ENCODE measurements at regions not wholly inside any gene's neighbourhood (a gene's known extent, or its start where the extent isn't known, plus 50 kb on each side); places are given as distances from the start of the nearest gene placed in this dataset.

DNA sequence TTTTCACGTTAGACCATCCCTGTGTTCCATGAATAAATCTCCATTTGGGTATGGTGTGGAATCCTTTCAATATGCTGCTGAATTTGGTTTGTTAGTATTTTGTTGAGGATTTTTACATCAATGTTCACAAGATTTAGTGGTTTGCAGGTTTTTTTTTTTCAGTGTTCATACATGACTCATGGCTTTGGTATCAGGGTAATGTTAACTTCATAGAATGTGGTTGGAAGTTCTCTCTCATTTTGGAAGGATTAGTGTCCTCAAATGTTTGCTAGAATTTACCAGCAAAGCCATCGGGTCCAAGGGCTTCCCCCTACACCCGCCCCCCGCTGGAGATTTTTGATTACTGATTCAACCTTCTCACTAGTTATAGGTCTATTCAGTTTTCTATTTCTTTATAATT is 398.0 kb downstream of the NXPH1 start:
- no peak overlapping the region for H3K9ac ChIP-seq (ENCODE audit: low read length)
- H3K36me3 ChIP-seq (ENCODE audit: low read length): no peaks in the 10 kb centered on the region
- no peak overlapping the region for H3K4me2 ChIP-seq (ENCODE audit: low read depth, low read length, poor library complexity, severe bottlenecking)
- TF ChIP-seq EZH2phosphoT487 (conservative IDR thresholded peaks at IDR 0.05; ENCODE audit: low read length): no peak
- TF ChIP-seq, protein P1, sequence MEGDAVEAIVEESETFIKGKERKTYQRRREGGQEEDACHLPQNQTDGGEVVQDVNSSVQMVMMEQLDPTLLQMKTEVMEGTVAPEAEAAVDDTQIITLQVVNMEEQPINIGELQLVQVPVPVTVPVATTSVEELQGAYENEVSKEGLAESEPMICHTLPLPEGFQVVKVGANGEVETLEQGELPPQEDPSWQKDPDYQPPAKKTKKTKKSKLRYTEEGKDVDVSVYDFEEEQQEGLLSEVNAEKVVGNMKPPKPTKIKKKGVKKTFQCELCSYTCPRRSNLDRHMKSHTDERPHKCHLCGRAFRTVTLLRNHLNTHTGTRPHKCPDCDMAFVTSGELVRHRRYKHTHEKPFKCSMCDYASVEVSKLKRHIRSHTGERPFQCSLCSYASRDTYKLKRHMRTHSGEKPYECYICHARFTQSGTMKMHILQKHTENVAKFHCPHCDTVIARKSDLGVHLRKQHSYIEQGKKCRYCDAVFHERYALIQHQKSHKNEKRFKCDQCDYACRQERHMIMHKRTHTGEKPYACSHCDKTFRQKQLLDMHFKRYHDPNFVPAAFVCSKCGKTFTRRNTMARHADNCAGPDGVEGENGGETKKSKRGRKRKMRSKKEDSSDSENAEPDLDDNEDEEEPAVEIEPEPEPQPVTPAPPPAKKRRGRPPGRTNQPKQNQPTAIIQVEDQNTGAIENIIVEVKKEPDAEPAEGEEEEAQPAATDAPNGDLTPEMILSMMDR (IDR thresholded peaks at IDR 0.05; ENCODE audit: insufficient read depth, low read length, poor library complexity, severe bottlenecking): no peak
- H2AFZ ChIP-seq (ENCODE audit: low read depth, low read length, severe bottlenecking): no peak overlapping the region
- no peaks in the 10 kb centered on the region for H3K9me2 ChIP-seq (replicated peaks; ENCODE audit: insufficient read depth, low read length)
- no peak overlapping the region for H3K27ac ChIP-seq (ENCODE audit: low read depth, low read length)
- H3F3A ChIP-seq (ENCODE audit: insufficient read depth): no peaks in the 10 kb centered on the region
- no peaks in the 10 kb centered on the region for H3K9me3 ChIP-seq (ENCODE audit: insufficient read depth, low read length)
- H3K4me3 ChIP-seq (ENCODE audit: insufficient read depth, low read length, poor library complexity, severe bottlenecking): no peak overlapping the region
- H4K20me1 ChIP-seq (ENCODE audit: low read depth, low read length): no peaks in the 10 kb centered on the region
- H3K79me2 ChIP-seq (ENCODE audit: insufficient read depth, low read length): no peaks in the 10 kb centered on the region
- no peaks in the 10 kb centered on the region for H3K27me3 ChIP-seq (ENCODE audit: low read length)

DNA sequence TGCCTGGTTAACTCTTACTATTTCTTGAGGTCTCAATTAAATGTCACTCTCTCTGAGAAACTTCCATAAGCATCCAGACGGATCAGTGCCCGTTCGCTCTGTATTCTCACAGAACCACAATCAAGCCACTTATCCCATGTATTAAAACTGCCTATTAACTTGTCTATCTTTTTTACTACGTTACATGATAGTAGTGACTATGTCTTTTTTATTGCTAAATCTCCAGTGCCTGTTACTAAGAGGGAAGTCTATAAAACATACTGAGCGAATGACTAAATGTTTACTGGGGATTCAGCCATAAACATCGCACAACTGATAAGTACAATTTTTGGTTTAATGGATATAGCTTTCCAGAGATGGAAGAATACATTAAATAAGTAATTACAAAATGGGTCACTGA is 399.9 kb downstream of the NXPH1 start:
- Histone ChIP-seq H3K79me2 (ENCODE audit: insufficient read depth, low read length) (no peaks in the 10 kb centered on the region), H3K9ac (ENCODE audit: low read length) (no peak overlapping the region), H3K9me2 (replicated peaks; ENCODE audit: insufficient read depth, low read length) (no peaks in the 10 kb centered on the region), H3F3A (ENCODE audit: insufficient read depth) (no peaks in the 10 kb centered on the region), H3K27me3 (ENCODE audit: low read length) (no peaks in the 10 kb centered on the region), H3K27ac (ENCODE audit: low read depth, low read length) (no peak overlapping the region), H2AFZ (ENCODE audit: low read depth, low read length, severe bottlenecking) (no peak overlapping the region), H4K20me1 (ENCODE audit: low read depth, low read length) (no peaks in the 10 kb centered on the region), H3K4me2 (ENCODE audit: low read depth, low read length, poor library complexity, severe bottlenecking) (no peak overlapping the region), H3K9me3 (ENCODE audit: insufficient read depth, low read length) (no peaks in the 10 kb centered on the region), H3K36me3 (ENCODE audit: low read length) (no peaks in the 10 kb centered on the region), H3K4me3 (ENCODE audit: insufficient read depth, low read length, poor library complexity, severe bottlenecking) (no peak overlapping the region)
- TF ChIP-seq, protein P1 (IDR thresholded peaks at IDR 0.05; ENCODE audit: insufficient read depth, low read length, poor library complexity, severe bottlenecking): no peak
- TF ChIP-seq EZH2phosphoT487 (conservative IDR thresholded peaks at IDR 0.05; ENCODE audit: low read length): no peak

DNA sequence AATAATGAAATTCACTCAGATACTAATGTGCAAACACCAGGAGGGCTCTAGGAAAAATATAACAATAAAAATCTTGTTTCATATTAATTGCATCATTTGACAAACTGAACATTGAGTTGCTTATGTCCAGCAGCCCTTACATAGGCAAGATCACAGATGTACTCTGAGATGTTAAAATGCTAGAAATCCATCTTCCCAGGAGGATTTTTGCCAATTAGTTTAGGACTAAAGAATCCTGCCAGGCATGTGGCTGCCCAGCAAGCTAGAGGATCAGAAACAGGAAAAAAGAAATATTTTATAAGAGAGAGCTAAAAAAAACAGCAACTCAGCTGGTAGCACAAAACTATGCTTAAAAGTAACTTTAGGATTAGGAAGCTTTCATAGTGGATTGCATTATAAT is 407.8 kb downstream of the NXPH1 start:
- no peak for TF ChIP-seq EZH2phosphoT487 (conservative IDR thresholded peaks at IDR 0.05; ENCODE audit: low read length)
- TF ChIP-seq, protein P1 (IDR thresholded peaks at IDR 0.05; ENCODE audit: insufficient read depth, low read length, poor library complexity, severe bottlenecking): no peak
- H3K27ac ChIP-seq (ENCODE audit: low read depth, low read length): no peak overlapping the region
- no peaks in the 10 kb centered on the region for H3K27me3 ChIP-seq (ENCODE audit: low read length)
- H3K9ac ChIP-seq (ENCODE audit: low read length): no peak overlapping the region
- no peaks in the 10 kb centered on the region for H3F3A ChIP-seq (ENCODE audit: insufficient read depth)
- no peak overlapping the region for H3K4me2 ChIP-seq (ENCODE audit: low read depth, low read length, poor library complexity, severe bottlenecking)
- H3K36me3 ChIP-seq (ENCODE audit: low read length): no peaks in the 10 kb centered on the region
- no peaks in the 10 kb centered on the region for H3K79me2 ChIP-seq (ENCODE audit: insufficient read depth, low read length)
- H3K9me3 ChIP-seq (ENCODE audit: insufficient read depth, low read length): no peaks in the 10 kb centered on the region
- no peaks in the 10 kb centered on the region for H3K9me2 ChIP-seq (replicated peaks; ENCODE audit: insufficient read depth, low read length)
- H4K20me1 ChIP-seq (ENCODE audit: low read depth, low read length): no peaks in the 10 kb centered on the region
- H3K4me3 ChIP-seq (ENCODE audit: insufficient read depth, low read length, poor library complexity, severe bottlenecking): no peak overlapping the region
- no peak overlapping the region for H2AFZ ChIP-seq (ENCODE audit: low read depth, low read length, severe bottlenecking)
